A673 (cell line): ENCODE measurements at regions not wholly inside any gene's neighbourhood (a gene's known extent, or its start where the extent isn't known, plus 50 kb on each side); places are given as distances from the start of the nearest gene placed in this dataset.

Source experiments
- BruUV-seq: library from RNA; stranded (reverse); fragments of 400-500 nt; replicated peaks from 2 replicates; lab custom pipeline; 2021; lab: Mats Ljungman, UMichigan
- CTCF ChIA-PET: fragments of 300-600 bp; sonication (Branson Sonifier 250); formaldehyde crosslinking; loops from one replicate; lab custom pipeline; 2022; ENCODE audit warnings: antibody characterized with exemption; lab: Charles Lee
- POLR2A ChIA-PET: fragments of 300-600 bp; sonication (Branson Sonifier 250); formaldehyde crosslinking; loops from one replicate; lab custom pipeline; 2022; ENCODE audit warnings: antibody characterized with exemption; ENCODE audit not compliant: low non-redundant PET; lab: Charles Lee
- DNase-seq: peaks from one replicate; pipeline ENCODE4 v3.0.0-alpha.2; 2015; ENCODE audit warnings: low spot score
- H3K27ac ChIP-seq: fragments of 200-600 bp; sonication (generic); 2 replicates; pipeline ENCODE4 v1.5.1; 2016; ENCODE audit warnings: mixed run types, low read depth, mild to moderate bottlenecking, mixed read lengths, antibody characterized with exemption, low read length; ENCODE audit not compliant: poor library complexity, severe bottlenecking
- H3K27me3 ChIP-seq: fragments of 200-600 bp; sonication (generic); replicated peaks from 2 replicates; pipeline ENCODE4 v1.6.1; 2017; ENCODE audit warnings: mixed run types, low read depth, mild to moderate bottlenecking, mixed read lengths, antibody characterized with exemption, low read length; ENCODE audit not compliant: insufficient read depth, poor library complexity
- H3K36me3 ChIP-seq: fragments of 200-600 bp; sonication (generic); 2 replicates; pipeline ENCODE4 v1.6.1; 2016; ENCODE audit warnings: mixed run types, mild to moderate bottlenecking, mixed read lengths, antibody characterized with exemption, low read length; ENCODE audit not compliant: insufficient read depth, poor library complexity, severe bottlenecking
- H3K4me1 ChIP-seq: fragments of 200-600 bp; sonication (generic); 2 replicates; pipeline ENCODE4 v1.6.1; 2017; ENCODE audit warnings: mixed run types, mild to moderate bottlenecking, mixed read lengths, antibody characterized with exemption, low read length; ENCODE audit not compliant: insufficient read depth, poor library complexity, severe bottlenecking
- H3K4me3 ChIP-seq: fragments of 200-600 bp; sonication (generic); 2 replicates; pipeline ENCODE4 v1.5.1; 2016; ENCODE audit warnings: low read depth, mixed run types, mild to moderate bottlenecking, mixed read lengths, low read length; ENCODE audit not compliant: poor library complexity, severe bottlenecking
- H3K9me3 ChIP-seq: fragments of 200-600 bp; sonication (generic); 2 replicates; pipeline ENCODE4 v1.6.1; 2016; ENCODE audit warnings: mixed run types, low read depth, mild to moderate bottlenecking, mixed read lengths, antibody characterized with exemption, low read length; ENCODE audit not compliant: poor library complexity, severe bottlenecking
- EZH2 ChIP-seq: fragments of 200-600 bp; sonication (generic); IDR thresholded peaks from 2 replicates; pipeline ENCODE4 v1.6.1; 2017; ENCODE audit warnings: borderline replicate concordance, low read depth, mild to moderate bottlenecking, mixed read lengths, antibody characterized with exemption, low read length; ENCODE audit not compliant: poor library complexity, severe bottlenecking
- intact Hi-C: fragments of 100-400 bp; cut with micrococcal nuclease; formaldehyde crosslinking; loops from one replicate; pipeline ENCODE4 v1.10.0; 2022; ENCODE audit not compliant: unreplicated experiment
- TF ChIP-seq, protein P1 (sequence below): fragments of 300-800, 200-600 bp; sonication (generic); conservative IDR thresholded peaks from 2 replicates; pipeline ENCODE4 v1.5.1; 2017; ENCODE audit warnings: low read depth, mild to moderate bottlenecking, antibody characterized with exemption, low read length, moderate library complexity, mixed read lengths

- H3K4me1 ChIP-seq: peaks cover 4% of the 10 kb centered on the region
- no peak overlapping the region for H3K27ac ChIP-seq
- H3K4me3 ChIP-seq: no peak overlapping the region
- CTCF ChIA-PET: no interaction called here
- no peaks in the 10 kb centered on the region for H3K27me3 ChIP-seq
- H3K9me3 ChIP-seq: no peaks in the 10 kb centered on the region
- no TSS peak for BruUV-seq
- intact Hi-C loops: no loop called here
- peak; percentile 45 for DNase-seq
- POLR2A ChIA-PET: no interaction called here
- no peaks in the 10 kb centered on the region for H3K36me3 ChIP-seq
- no peak for TF ChIP-seq EZH2
- TF ChIP-seq, protein P1, sequence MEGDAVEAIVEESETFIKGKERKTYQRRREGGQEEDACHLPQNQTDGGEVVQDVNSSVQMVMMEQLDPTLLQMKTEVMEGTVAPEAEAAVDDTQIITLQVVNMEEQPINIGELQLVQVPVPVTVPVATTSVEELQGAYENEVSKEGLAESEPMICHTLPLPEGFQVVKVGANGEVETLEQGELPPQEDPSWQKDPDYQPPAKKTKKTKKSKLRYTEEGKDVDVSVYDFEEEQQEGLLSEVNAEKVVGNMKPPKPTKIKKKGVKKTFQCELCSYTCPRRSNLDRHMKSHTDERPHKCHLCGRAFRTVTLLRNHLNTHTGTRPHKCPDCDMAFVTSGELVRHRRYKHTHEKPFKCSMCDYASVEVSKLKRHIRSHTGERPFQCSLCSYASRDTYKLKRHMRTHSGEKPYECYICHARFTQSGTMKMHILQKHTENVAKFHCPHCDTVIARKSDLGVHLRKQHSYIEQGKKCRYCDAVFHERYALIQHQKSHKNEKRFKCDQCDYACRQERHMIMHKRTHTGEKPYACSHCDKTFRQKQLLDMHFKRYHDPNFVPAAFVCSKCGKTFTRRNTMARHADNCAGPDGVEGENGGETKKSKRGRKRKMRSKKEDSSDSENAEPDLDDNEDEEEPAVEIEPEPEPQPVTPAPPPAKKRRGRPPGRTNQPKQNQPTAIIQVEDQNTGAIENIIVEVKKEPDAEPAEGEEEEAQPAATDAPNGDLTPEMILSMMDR: no peak
Observed at GRCh38 chr4:134888156-134888555, 686.6 kb upstream of the PABPC4L start.

DNA sequence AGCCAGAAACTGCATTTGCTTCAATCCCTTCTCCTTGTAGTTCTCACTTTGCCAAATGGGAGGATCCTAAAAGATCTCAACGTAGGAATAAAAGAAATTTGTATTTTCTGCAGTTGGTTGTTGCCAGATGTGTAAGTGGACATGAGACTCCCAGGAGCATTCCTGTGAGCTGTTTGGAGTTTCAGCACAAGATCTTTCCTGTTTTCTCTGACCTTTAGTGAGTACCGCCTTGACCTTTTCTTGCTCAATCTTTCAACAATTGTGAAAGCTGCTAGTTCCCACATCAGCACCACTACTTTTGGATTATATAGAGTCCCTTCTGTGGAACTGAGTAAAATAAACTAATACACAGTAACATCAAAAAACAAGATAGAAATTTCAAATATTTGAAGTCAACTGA, 683.8 kb upstream of the PABPC4L start:
- H3K36me3 ChIP-seq: no peaks in the 10 kb centered on the region
- H3K4me3 ChIP-seq: no peak overlapping the region
- H3K9me3 ChIP-seq: no peaks in the 10 kb centered on the region
- ChIA-PET POLR2A (no interaction called here), CTCF (no interaction called here)
- intact Hi-C loops: no loop called here
- H3K27me3 ChIP-seq: no peaks in the 10 kb centered on the region
- no peak for TF ChIP-seq EZH2
- TF ChIP-seq, protein P1: no peak
- no peak for DNase-seq
- no peak overlapping the region for H3K27ac ChIP-seq
- BruUV-seq: no TSS peak
- peaks cover 4% of the 10 kb centered on the region for H3K4me1 ChIP-seq

- Histone ChIP-seq H3K9me3 (no peaks in the 10 kb centered on the region), H3K36me3 (no peaks in the 10 kb centered on the region), H3K4me1 (peaks cover 4% of the 10 kb centered on the region), H3K27ac (no peak overlapping the region), H3K27me3 (no peaks in the 10 kb centered on the region), H3K4me3 (no peak overlapping the region)
- ChIA-PET CTCF (no interaction called here), POLR2A (no interaction called here)
- intact Hi-C loops: no loop called here
- BruUV-seq: no TSS peak
- peak; percentile 1 for DNase-seq
- TF ChIP-seq, protein P1: no peak
- no peak for TF ChIP-seq EZH2
Observed at GRCh38 chr4:134883831-134884449, 682.4 kb upstream of the PABPC4L start.
